ENCODE measurements at regions not wholly inside any gene's neighbourhood (a gene's known extent, or its start where the extent isn't known, plus 50 kb on each side); places are given as distances from the start of the nearest gene placed in this dataset.
"Not testable (repeated sequence)": the region's sequence is repeated elsewhere in the genome, so short reads cannot be mapped to it uniquely, and the experiment has no call there.

DNA sequence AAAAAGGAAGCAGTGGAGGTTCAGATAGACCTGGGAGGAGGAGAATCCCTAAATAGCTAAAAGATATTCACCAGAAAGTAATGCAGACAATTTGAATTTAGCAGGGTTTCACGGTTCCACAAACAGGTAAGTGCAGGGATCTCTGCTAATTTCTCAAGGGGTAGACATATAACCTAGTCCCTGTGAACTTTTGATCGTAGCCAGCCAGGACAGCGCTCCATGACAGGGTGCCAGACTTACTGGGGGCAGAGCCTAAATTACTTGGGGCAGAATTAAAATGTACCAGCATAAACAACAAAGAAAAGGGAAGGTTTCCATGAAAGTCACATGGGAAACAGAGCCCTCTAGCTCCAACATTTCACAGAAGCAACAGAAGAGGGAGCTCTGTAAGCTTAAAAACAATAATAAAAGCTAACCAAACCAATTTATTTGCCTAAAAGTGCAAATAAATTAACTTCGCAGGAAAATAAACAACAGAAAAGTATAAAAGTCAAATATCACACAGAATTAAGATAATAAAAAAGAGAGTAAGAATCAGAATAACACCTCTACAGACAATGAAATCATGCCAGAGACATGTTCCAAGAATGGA lies 198.3 kb downstream of the DUSP10 start:
- FAIRE-seq (no peak), DNase-seq (ENCODE audit: insufficient read length, low spot score) (peak; percentile 13)

DNA sequence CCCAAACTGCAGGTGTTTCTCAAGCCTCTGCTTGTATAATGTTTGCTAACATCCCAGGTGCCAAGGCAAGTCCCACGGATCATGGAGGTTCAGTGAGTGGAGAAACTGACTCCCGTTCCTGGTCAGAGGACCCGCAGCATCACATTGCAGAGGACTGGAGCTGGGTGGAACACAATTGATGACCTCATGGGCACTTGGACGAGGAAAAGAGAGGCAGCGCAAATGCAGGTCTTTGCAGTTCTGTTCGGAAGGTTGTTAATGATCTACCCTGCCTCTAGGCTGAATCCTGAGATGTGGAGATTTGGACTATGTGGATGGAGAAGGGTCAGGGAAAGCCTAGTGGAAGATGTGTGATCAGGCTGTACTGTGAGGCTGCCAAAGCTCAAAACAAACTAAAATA lies 192.9 kb downstream of the DUSP10 start:
- FAIRE-seq: no peak

DNA sequence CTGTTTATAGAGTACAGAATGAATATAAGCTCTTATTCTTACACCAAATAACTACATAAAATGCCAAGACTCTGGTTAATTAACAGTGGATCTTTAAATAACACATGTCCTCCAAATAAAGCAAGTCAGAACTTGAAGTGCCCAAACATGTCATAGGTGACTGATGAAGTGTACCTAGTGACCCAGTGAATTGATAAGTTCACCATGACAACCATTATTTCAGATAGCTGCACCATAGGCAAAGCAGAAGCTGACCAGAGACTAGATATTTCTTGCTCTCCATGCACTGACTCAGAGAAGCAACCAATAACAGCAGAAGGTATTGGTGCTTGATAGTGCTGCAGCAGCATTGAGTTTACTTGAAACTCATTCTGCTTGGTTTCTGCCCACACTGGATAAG lies 192.1 kb downstream of the DUSP10 start:
- no peak for DNase-seq (ENCODE audit: insufficient read length, low spot score)
- FAIRE-seq: no peak

More for the DNA sequence above, 192.9 kb downstream of the DUSP10 start:
- DNase-seq (ENCODE audit: insufficient read length, low spot score): no peak

DNA sequence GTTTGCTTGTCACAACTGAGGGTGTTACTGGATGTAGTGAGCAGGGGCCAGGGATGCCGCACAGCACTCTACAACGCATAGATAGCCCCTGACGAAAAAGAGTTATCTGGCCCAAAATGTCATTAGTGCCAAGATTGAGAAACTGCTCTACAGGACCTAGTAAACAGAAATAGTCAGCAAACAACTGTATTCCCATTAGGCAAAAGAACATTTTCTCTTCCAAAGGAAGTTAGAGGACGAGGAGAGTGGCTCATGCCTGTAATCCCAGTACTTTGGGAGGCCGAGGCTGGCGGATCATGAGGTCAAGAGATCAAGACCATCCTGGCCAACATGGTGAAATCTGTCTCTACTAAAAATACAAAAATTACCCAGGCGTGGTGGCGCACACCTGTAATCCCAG lies 189.1 kb downstream of the DUSP10 start:
- not testable (repeated sequence) for DNase-seq (ENCODE audit: insufficient read length, low spot score); FAIRE-seq

DNA sequence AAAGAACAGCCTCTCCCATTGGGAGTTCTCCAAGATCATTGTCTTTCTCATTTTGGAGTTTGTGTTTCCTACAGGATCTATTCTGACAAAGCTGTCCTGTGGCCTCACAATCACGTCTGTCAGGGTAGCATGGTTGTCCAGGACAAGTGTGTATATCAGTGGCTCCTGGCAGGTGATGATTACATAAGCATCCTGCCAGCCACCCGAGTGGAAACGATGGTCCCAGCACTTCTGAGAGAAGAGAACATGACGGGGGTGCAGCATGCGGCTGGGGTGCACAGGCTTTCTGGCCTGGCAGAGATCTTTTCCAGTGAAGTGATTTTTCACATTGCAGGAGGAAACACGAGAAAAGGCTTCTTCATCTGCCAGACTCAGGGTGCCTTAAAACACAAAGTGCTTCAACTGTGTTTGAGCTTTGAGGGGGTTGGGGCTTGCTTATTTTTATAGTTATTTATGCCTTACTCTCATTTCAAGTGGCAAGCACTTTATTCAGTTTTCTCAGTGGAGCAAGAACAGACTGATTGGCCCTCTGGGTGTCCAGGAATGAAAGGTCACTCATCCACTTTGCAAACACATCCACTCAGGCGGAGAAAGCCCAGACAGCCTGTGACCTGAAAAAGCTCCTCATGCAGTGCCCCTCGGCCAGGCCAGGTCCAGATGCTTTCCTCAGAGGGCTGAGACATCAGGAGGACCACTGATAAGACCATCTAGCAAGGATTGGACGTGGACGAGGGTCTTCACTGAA lies 186.0 kb downstream of the DUSP10 start:
- FAIRE-seq: no peak
- no peak for DNase-seq (ENCODE audit: insufficient read length, low spot score)

DNA sequence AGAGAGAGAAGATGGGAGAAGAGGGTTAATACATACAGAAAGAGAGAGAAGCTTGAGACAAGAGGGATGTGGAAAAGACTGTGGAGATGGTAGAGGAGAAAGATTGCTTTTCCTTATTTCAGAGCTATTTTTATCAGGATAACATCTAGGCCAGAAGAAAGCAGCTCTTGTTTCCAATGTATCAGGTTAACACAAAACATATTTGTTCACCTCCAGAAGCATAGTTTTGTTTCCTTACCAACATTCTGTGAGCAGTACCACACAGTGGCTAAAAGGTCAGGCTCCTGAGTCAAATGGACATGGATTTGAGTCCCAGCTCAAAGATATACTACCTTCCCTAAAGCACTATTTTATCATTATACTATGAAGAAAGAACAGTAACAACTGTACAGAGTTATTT lies 185.5 kb downstream of the DUSP10 start:
- DNase-seq (ENCODE audit: insufficient read length, low spot score): no peak
- FAIRE-seq: no peak

DNA sequence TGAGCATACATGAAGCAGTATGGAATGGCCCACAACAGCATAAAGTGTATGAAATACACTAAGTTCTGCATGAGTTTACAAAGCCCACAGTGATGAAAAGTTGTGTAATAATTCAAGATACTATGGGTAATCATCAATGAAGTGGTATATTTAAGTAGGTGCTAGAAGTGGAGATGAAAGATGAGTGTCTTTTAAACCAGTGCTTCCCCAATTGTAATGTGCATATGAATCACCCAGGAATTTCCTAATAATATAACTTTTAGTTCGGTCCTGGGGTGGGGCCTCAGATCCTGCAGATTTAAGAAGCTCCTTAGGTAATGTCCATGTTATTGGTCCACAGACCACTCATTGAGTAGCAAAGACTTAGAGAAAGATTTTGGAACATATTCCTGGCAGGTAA lies 184.9 kb downstream of the DUSP10 start:
- DNase-seq (ENCODE audit: insufficient read length, low spot score): no peak
- FAIRE-seq: no peak

DNA sequence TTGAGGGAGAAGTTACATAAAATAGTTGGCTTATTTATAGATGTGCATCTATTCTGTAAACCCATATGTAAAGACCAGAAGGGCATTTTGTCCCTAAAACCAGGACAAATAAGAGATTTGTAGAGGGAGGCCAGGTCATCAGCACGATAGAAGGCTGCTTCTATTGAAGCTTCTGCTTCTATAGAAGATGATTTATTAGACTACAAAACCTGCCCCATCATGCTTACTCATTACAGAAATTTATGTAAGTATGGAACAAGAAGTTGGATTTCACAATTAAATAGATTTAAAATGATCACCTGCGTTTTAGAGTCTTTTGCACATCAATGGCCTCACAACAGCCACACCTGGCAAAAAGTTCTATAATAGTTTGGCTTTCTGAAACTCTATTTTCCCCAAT lies 183.5 kb downstream of the DUSP10 start:
- no peak for FAIRE-seq

DNA sequence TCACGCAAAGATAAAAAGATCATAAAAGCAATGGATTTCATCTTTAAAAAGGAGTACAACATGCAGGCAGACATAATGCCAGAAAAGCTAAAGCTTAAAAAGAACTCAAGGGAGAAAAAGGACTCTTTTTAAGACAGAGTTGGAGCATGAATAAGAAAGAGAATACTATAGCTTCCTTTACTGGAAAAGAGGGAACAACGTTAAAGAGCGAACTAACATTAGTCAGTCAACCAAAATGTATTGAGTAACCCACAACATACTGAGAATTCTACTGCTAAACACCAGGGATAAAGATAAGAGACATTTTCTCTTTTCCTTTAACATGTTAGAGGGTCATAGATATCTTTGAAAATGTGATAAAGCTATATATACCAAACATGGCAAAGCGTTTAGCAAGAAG lies 182.0 kb downstream of the DUSP10 start:
- FAIRE-seq (no peak), DNase-seq (ENCODE audit: insufficient read length, low spot score) (no peak)

More for the DNA sequence above, 183.5 kb downstream of the DUSP10 start:
- DNase-seq (ENCODE audit: insufficient read length, low spot score): no peak

DNA sequence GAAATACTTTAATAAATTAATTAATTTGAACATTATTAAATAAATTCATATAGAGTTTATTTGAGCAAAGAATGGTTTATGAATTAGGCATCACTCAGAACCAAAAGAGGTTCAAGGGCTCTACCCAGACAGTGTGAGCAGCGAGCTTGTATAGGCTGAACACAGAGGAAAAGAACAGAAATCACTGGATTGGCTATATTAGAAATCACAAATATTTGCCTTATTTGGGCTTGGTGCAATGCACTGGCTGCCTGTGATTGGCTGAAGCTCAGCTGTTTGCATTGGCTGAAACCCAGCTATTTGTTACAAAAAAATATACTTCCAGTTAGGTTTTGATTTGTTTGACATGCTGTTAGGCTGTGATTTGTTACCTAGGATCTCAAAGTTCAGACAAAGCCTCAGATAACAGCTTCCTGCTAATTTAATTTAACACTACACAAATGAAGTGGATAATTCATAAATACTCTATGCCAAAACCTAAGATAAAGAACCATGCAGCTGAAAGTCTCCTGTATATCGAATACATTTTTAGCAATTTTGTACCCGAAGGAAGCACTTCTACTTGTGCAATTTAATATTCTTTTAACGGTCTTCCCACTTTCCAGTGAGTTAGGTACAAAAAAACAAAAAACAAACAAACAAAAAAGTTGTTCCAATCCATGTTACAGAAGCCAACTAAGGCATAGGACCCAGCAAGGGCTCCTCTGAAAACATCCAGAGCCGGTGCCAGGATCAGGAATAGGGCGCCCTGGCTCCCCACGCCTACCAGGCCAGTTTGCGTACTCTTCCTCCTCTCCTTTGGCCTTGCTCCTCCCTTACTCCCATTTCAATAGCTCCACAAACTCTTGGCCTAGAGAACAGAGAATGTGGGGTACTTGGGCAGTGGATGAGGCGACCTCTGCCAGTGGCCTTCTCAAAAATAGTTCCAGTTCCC lies 179.1 kb downstream of the DUSP10 start:
- no peak for FAIRE-seq
- DNase-seq (ENCODE audit: insufficient read length, low spot score): no peak

DNA sequence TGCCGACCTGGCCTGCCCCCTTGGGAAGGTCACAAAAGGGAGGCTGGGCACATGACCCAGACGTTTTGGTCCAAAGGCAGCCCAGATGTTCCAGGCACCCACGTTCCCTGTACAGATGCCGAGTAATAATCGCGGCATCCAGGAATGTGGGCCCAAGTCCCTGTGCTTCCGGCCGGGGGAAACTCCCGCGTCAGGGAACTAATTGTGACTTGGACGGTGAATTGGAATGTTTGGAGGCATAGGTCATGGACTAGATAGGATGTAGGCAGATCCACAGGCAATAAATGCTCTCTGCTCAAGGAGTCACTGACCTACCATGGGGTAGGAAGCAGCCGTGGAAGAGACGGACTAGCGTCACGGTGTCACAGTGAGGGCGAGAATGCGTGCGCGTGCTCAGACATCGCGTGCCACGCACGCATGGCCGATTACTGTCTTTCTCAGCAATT lies 178.4 kb downstream of the DUSP10 start:
- DNase-seq (ENCODE audit: insufficient read length, low spot score) (no peak), FAIRE-seq (no peak)

DNA sequence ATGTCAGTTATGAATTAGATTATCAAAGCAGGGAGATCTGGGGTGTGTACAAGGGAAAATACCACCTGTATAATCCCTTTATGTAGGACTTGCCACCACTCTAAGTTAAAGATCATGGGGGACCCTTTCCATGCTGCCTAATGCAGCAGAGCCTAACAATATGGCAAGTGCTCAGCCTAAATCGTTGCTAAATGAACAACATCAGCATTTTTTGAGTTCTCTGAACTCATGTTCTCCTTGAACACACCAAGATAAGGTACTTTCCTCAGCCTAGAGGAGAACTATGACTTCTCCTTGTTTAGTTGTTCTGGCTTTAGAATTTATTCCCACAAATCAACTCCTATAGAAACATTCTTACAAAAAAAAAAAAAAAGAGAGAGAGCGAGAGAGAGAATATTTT lies 177.0 kb downstream of the DUSP10 start:
- peak; percentile 26 for FAIRE-seq
- DNase-seq (ENCODE audit: insufficient read length, low spot score): no peak

DNA sequence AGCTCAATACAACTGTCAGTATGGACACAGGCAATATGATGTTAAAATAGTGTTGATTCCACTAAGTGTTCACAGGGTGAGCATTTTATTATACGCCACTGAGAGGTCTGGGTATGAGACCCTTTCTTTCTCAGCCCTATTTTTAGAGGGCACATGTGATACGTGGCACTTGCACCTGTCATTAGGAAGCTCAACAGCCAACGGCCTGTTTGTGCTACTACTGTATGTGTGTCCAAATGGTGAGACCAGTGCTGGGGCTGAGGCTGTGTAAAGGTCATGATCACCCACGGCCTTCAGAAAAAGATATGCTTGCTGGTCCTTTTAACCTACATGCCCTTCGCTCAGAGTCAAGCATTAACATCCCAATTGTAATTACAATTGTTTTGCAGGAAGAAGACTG lies 176.2 kb downstream of the DUSP10 start:
- FAIRE-seq (peak; percentile 9), DNase-seq (ENCODE audit: insufficient read length, low spot score) (no peak)

DNA sequence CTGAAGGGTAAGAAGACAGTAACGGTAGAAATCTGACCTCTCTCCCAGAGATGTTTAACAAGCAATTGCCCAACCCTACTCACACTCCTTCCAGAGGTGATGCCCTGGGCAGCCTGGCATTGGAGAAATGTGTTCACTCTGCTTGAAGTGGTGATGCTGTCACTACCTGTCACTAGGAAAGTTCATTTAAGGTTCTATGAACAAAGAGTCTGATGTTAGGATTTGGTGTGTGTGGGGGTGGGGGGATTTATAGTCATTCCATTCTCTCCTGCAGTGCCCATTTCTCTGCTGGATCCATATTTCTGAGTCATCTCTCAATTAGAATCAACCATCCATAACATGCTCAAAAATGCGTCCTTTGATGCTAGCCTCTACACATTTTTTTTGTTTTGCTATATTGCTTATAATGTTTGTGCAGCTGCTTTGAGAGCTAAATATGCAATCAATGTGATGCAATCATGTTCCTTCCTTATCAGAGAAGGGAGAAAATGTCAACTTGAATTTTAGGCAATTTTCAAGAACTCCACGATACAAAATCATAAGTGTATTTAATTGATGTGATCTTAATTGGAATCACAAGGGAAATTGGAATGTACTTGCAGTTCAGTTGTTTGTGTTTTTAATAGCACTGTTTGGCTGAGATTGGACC lies 173.9 kb downstream of the DUSP10 start:
- DNase-seq (ENCODE audit: insufficient read length, low spot score): no peak
- no peak for FAIRE-seq

DNA sequence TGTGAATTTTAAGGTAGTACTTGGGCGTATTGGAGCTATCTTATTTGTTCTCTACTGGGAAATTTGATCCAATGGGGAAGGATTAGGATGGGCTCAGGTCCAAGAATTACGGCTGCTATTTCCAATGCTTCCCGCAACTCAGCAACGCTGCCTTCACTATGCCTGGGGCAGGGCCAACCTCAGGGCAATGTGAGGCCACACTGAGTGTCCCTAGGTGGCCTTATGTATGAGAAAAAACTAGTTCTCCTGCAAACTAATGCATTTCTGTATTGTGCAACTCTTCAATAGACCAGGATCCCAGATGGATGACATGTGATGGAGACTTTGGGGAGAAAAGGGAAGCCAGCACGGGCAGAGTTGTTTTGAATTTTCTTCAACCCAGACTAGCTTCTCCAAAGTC lies 168.1 kb downstream of the DUSP10 start:
- no peak for FAIRE-seq
- no peak for DNase-seq (ENCODE audit: insufficient read length, low spot score)

DNA sequence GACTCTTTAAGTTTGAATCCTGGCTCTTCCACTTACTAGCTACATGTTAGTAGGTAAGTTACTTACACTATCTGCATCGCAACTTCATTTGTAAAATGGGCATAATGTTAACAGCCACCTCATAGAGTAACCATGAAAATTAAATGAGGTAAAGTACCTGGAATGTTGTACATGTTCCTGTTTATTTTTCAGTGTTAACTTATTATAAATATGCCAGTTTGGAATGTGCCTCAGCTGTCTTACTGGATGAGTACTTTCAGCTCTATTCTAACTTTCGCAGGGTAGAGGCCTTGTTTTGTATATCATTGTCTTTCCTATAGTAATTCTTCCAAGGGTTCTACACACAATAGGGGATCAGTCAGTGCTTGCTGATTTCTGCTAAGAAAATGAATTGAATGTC lies 167.4 kb downstream of the DUSP10 start:
- no peak for FAIRE-seq
- DNase-seq (ENCODE audit: insufficient read length, low spot score): no peak

DNA sequence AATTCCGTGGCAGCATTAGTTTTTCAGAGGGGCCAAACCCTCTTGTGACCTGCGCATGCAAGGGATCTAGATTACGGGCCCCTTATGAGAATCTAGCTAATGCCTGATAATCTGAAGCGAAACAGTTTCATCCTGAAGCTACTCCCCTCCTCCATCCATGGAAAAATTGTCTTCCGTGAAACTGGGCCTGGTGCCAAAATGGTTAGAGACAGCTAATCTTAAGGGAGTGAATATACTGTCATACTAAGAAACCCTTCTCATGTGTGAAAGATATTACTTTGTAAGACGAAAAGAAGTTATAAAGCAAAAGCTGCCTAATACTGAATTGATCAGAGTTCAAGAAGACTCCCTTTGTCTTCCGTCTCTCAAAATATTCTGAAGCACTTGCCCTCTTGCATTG lies 166.3 kb downstream of the DUSP10 start:
- no peak for FAIRE-seq

DNA sequence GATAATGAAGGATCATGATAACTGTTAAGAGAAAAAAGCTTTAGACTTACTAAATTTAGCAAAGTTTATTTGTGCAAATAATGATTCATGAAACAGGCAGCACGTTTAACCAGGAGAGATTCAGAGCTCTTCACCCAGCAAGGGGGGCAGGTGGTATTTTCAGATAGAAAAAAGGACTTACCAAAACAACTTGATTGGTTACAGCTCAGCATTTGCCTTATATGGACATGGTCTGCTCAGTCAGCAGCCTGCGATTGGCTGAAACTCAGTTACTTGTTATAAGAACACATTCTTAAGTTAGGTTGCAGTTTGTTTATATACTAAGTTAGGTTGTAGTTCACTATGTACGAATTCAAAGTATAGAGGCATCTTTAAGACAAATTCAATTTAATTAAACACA lies 165.6 kb downstream of the DUSP10 start:
- DNase-seq (ENCODE audit: insufficient read length, low spot score): peak; percentile 2
- no peak for FAIRE-seq

More for the DNA sequence above, 166.3 kb downstream of the DUSP10 start:
- no peak for DNase-seq (ENCODE audit: insufficient read length, low spot score)

DNA sequence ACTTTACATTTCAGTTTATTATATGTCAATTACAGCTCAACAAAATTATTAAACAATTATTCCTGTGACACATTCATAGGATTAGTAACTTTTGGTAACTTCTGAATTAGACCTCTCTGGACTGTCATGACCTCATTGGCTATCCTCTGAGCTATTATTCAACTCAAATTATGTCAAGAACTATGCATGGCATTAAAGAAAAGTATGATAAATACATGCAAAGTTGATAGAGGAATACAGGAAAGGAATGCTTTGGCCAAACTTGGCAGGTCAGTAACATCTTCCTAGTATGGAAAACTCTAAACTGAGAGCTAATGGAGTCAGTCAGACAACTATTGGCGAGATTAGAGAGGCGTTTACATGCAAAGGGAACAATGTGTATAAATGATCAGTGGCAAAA lies 158.4 kb downstream of the DUSP10 start:
- DNase-seq (ENCODE audit: insufficient read length, low spot score): no peak
- FAIRE-seq: no peak

DNA sequence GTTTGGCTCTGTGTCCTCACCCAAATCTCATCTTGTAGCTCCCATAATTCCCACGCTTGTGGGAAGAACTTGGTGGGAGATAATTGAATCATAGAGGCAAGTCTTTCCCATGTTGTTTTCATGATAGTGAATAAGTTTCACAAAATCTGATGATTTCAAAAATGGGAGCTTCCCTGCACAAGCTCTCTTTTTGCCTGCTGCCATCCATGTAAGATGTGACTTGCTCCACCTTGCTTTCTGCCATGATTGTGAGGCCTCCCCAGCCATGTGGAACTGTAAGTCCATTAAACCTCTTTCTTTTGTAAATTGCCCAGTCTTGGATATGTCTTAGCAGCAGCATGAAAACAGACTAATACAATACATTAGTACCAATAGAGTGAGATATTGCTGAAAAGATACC lies 154.9 kb downstream of the DUSP10 start:
- not testable (repeated sequence) for DNase-seq (ENCODE audit: insufficient read length, low spot score); FAIRE-seq

DNA sequence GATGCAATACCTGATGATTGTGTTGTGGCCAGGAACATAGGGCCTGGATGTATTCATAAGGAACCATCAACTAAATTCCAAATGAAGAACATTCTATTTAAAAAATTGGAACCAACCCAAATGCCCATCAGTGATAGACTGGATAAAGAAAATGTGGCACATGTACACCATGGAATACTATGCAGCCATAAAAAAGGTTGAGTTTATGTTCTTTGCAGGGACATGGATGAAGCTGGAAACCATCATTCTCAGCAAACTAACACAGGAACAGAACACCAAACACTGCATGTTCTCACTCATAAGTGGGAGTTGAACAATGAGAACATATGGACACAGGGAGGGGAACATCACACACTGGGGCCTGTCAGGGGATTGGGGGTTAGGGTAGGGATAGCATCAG lies 150.6 kb downstream of the DUSP10 start:
- DNase-seq (ENCODE audit: insufficient read length, low spot score); FAIRE-seq: not testable (repeated sequence)

Measured in HTR-8/SVneo (cell line).